ENCODE measurements at regions not wholly inside any gene's neighbourhood (a gene's known extent, or its start where the extent isn't known, plus 50 kb on each side); places are given as distances from the start of the nearest gene placed in this dataset.

DNA sequence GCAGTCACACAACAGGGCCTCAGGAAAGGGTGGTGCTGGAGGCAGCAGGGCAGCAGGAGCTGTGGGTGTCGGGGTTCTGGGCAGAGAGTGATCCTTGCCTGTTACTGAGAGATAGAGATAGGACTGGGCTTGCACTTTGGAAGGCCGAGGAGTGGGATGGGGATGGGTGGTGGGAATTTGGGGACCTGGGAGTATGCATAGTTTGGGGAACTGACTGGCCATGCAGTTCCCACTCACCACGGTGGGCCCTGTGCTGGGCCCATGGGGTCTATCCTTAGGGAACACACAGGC is 192.5 kb upstream of the LINGO1 start:
- Histone ChIP-seq H3K9me3 (no peaks in the 10 kb centered on the region), H3K27me3 (peaks cover 2% of the 10 kb centered on the region), H3K4me1 (no peaks in the 10 kb centered on the region), H3K4me3 (no peak overlapping the region), H3K27ac (no peak overlapping the region), H3K36me3 (no peaks in the 10 kb centered on the region)
- no peak for DNase-seq (ENCODE audit: low spot score in 2 of 2)
- TF ChIP-seq, protein P1, sequence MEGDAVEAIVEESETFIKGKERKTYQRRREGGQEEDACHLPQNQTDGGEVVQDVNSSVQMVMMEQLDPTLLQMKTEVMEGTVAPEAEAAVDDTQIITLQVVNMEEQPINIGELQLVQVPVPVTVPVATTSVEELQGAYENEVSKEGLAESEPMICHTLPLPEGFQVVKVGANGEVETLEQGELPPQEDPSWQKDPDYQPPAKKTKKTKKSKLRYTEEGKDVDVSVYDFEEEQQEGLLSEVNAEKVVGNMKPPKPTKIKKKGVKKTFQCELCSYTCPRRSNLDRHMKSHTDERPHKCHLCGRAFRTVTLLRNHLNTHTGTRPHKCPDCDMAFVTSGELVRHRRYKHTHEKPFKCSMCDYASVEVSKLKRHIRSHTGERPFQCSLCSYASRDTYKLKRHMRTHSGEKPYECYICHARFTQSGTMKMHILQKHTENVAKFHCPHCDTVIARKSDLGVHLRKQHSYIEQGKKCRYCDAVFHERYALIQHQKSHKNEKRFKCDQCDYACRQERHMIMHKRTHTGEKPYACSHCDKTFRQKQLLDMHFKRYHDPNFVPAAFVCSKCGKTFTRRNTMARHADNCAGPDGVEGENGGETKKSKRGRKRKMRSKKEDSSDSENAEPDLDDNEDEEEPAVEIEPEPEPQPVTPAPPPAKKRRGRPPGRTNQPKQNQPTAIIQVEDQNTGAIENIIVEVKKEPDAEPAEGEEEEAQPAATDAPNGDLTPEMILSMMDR (IDR thresholded peaks at IDR 0.05) = no peak
- intact Hi-C loops (cut with DNase I) = no loop called here

GRCh38 chr15:77824361-77825251 is 191.9 kb upstream of the LINGO1 start:
- Histone ChIP-seq H3K36me3 (no peaks in the 10 kb centered on the region), H3K27ac (no peak overlapping the region), H3K9me3 (no peaks in the 10 kb centered on the region), H3K4me3 (no peak overlapping the region), H3K27me3 (peaks cover 7% of the 10 kb centered on the region), H3K4me1 (no peaks in the 10 kb centered on the region)
- no peak for DNase-seq (ENCODE audit: low spot score in 2 of 2)
- intact Hi-C loops (cut with DNase I) = no loop called here
- TF ChIP-seq, protein P1 (IDR thresholded peaks at IDR 0.05) = no peak

DNA sequence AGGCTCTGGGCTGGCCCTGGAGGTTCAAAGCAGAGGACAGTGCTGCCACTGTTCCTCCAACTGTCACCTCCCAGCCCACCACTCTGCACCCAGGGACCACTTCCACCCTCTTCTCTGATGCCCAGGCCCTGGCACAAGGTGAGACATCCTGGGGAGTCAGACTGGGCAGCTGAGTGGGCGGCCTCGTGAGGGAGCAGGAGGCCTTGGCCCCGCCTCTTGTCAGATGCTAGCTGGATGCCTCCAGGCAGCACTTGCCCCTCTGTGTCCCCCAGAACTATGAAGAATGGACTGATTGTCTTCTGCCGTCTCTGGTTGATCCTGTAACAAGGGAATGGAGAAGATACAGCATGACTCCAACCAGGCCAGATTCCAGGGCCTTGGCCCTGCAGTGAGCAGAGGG is 191.0 kb upstream of the LINGO1 start:
- no peak overlapping the region for H3K4me3 ChIP-seq
- H3K27ac ChIP-seq = no peak overlapping the region
- peaks cover 7% of the 10 kb centered on the region for H3K27me3 ChIP-seq
- no peaks in the 10 kb centered on the region for H3K9me3 ChIP-seq
- no peaks in the 10 kb centered on the region for H3K4me1 ChIP-seq
- intact Hi-C loops (cut with DNase I) = no loop called here
- DNase-seq (ENCODE audit: low spot score in 2 of 2) = no peak
- TF ChIP-seq, protein P1 (IDR thresholded peaks at IDR 0.05) = no peak
- no peaks in the 10 kb centered on the region for H3K36me3 ChIP-seq

DNA sequence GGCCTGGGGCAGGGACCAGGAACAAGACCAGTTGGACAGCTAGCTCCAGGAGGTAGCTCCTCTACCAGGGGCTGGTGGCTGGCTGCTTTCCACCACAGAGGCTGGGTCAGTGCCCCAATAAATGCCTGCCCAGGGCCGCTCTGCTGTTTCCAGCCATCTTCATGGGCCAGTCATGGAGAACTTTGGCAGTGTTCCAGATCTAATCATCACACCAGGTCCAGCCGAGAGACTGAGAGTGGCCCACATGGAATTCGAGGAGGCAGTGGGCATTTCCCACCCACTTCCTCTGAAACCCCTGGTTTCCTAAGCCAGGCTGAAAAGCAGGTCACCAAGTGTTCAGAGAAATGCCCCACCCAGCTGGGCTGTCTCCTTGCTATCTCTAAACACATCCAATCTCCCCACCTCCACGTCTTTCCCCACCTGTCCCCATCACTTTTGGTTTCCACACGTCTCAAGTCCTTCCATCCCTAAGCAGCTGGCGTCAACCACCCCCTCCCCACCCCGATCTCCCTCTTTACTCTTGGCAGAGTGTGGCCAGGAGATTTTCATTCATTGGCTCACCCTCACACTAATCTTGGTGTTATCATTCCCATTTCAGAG is 190.0 kb upstream of the LINGO1 start:
- H3K9me3 ChIP-seq = no peaks in the 10 kb centered on the region
- H3K27ac ChIP-seq = no peak overlapping the region
- peaks cover 14% of the 10 kb centered on the region for H3K27me3 ChIP-seq
- no peaks in the 10 kb centered on the region for H3K36me3 ChIP-seq
- no peaks in the 10 kb centered on the region for H3K4me1 ChIP-seq
- H3K4me3 ChIP-seq = no peak overlapping the region
- no peak for DNase-seq (ENCODE audit: low spot score in 2 of 2)
- intact Hi-C loops (cut with DNase I) = no loop called here
- TF ChIP-seq, protein P1 (IDR thresholded peaks at IDR 0.05) = no peak

DNA sequence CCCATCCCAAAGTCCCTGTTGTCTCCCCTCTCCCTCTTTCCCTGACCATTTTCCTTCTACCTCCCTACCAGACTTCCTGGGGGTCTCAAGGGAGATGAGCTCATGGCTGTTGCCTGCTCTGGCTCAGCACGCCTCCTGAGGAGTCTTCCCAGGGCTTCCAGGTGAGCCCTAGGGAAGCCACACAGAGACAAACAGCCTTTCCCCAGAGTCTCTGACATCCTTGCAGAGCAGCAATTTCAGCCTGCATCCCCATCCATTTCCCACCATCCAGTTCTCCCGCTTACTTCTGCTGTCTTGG is 189.2 kb upstream of the LINGO1 start:
- no peaks in the 10 kb centered on the region for H3K4me1 ChIP-seq
- peaks cover 14% of the 10 kb centered on the region for H3K27me3 ChIP-seq
- intact Hi-C loops (cut with DNase I) = no loop called here
- DNase-seq (ENCODE audit: low spot score in 2 of 2) = no peak
- no peaks in the 10 kb centered on the region for H3K36me3 ChIP-seq
- no peaks in the 10 kb centered on the region for H3K9me3 ChIP-seq
- H3K4me3 ChIP-seq = no peak overlapping the region
- TF ChIP-seq, protein P1 (IDR thresholded peaks at IDR 0.05) = no peak
- no peak overlapping the region for H3K27ac ChIP-seq

All from ascending aorta (tissue), 2 donors.